ENCODE measurements at regions not wholly inside any gene's neighbourhood (a gene's known extent, or its start where the extent isn't known, plus 50 kb on each side); places are given as distances from the start of the nearest gene placed in this dataset.

DNA sequence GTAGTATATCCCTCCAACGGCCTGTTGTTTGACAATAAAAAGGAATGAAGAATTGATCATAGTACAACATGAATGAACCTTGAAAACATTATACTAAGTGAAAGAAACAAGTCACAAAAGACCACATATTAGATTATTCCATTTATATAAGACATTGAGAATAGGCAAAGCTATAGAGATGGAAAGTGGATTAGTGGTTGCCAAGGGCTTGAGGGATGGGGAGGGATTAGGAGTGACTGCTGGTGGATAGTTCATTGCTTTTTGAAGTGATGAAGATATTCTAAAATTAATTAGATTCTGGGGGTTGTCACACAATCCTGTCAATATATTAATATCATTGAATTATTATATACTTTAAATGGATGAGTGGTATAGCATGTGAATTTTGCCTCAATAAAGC is 142.5 kb upstream of the DPT start:
- no peak for ATAC-seq
- no peak for TF ChIP-seq ZNF565 (CRISPR knock-in tag; conservative IDR thresholded peaks at IDR 0.05; ENCODE audit: low read depth)
- TF ChIP-seq PATZ1 (CRISPR knock-in tag; IDR thresholded peaks at IDR 0.05; ENCODE audit: borderline replicate concordance) = no peak
- TF ChIP-seq ESRRG (CRISPR knock-in tag; IDR thresholded peaks at IDR 0.05) = no peak
- no peak for TF ChIP-seq GLIS3 (CRISPR knock-in tag; IDR thresholded peaks at IDR 0.05)
- TF ChIP-seq TOX (CRISPR knock-in tag; IDR thresholded peaks at IDR 0.05; ENCODE audit: borderline replicate concordance) = no peak
- no peak for TF ChIP-seq ZNF70 (CRISPR knock-in tag; IDR thresholded peaks at IDR 0.05)
- TF ChIP-seq BACH2 (CRISPR knock-in tag; IDR thresholded peaks at IDR 0.05; ENCODE audit: borderline replicate concordance) = no peak
- TF ChIP-seq PPARA (CRISPR knock-in tag; IDR thresholded peaks at IDR 0.05; ENCODE audit: borderline replicate concordance) = no peak
- TF ChIP-seq CREB5 (CRISPR knock-in tag; IDR thresholded peaks at IDR 0.05; ENCODE audit: low read depth) = no peak
- TF ChIP-seq CSRNP3 (CRISPR knock-in tag; IDR thresholded peaks at IDR 0.05) = no peak
- TF ChIP-seq OSR1 (CRISPR knock-in tag; IDR thresholded peaks at IDR 0.05) = no peak
- TF ChIP-seq ZFP3 (CRISPR knock-in tag; IDR thresholded peaks at IDR 0.05) = no peak
- TF ChIP-seq RARB (CRISPR knock-in tag; IDR thresholded peaks at IDR 0.05) = no peak
- TF ChIP-seq, protein P1, sequence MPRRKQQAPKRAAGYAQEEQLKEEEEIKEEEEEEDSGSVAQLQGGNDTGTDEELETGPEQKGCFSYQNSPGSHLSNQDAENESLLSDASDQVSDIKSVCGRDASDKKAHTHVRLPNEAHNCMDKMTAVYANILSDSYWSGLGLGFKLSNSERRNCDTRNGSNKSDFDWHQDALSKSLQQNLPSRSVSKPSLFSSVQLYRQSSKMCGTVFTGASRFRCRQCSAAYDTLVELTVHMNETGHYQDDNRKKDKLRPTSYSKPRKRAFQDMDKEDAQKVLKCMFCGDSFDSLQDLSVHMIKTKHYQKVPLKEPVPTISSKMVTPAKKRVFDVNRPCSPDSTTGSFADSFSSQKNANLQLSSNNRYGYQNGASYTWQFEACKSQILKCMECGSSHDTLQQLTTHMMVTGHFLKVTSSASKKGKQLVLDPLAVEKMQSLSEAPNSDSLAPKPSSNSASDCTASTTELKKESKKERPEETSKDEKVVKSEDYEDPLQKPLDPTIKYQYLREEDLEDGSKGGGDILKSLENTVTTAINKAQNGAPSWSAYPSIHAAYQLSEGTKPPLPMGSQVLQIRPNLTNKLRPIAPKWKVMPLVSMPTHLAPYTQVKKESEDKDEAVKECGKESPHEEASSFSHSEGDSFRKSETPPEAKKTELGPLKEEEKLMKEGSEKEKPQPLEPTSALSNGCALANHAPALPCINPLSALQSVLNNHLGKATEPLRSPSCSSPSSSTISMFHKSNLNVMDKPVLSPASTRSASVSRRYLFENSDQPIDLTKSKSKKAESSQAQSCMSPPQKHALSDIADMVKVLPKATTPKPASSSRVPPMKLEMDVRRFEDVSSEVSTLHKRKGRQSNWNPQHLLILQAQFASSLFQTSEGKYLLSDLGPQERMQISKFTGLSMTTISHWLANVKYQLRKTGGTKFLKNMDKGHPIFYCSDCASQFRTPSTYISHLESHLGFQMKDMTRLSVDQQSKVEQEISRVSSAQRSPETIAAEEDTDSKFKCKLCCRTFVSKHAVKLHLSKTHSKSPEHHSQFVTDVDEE (CRISPR knock-in tag; IDR thresholded peaks at IDR 0.05) = no peak
- no peak for TF ChIP-seq ZC3H10 (CRISPR knock-in tag; IDR thresholded peaks at IDR 0.05)
- no peak for TF ChIP-seq CSDC2 (CRISPR knock-in tag; IDR thresholded peaks at IDR 0.05)
- no peak for TF ChIP-seq ZFP30 (CRISPR knock-in tag; IDR thresholded peaks at IDR 0.05)

- ATAC-seq = no peak
- no peak for TF ChIP-seq TOX (CRISPR knock-in tag; IDR thresholded peaks at IDR 0.05; ENCODE audit: borderline replicate concordance)
- TF ChIP-seq, protein P1 (CRISPR knock-in tag; IDR thresholded peaks at IDR 0.05) = no peak
Measured at GRCh38 chr1:168875831-168876230, 146.8 kb upstream of the DPT start.

DNA sequence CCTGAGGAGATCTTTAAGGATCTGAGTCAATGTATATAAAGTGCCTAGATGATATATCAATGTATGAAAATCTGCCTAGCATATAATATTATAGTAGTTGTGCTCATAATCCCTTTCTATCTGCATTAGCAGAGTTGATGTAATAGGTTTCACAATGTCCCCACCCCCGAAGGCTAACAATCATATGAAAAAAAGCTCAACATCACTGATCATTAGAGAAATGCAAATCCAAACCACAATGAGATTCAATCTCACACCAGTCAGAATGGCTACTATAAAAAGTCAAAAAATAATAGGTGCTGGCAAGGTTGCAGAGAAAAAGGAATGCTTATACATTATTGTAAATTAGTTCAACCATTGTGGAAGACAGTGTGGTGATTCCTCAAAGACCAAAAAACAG is 147.8 kb upstream of the DPT start:
- no peak for ATAC-seq
- TF ChIP-seq GLIS3 (CRISPR knock-in tag; IDR thresholded peaks at IDR 0.05) (no peak), ZNF8 (CRISPR knock-in tag; IDR thresholded peaks at IDR 0.05) (no peak)
- TF ChIP-seq, protein P1 (CRISPR knock-in tag; IDR thresholded peaks at IDR 0.05) = no peak
